ENCODE measurements at regions not wholly inside any gene's neighbourhood (a gene's known extent, or its start where the extent isn't known, plus 50 kb on each side); places are given as distances from the start of the nearest gene placed in this dataset.

GRCh38 chr17:68660302-68660701 lies 59.1 kb upstream of the FAM20A start:
- no peaks in the 10 kb centered on the region for H3K9me3 ChIP-seq (ENCODE audit: control insufficient read depth, insufficient read depth, low read depth, low read length)
- ChIA-PET CTCF (no interaction called here), POLR2A (no interaction called here)
- H3K27ac ChIP-seq (ENCODE audit: low read length), result no peak overlapping the region
- H3K4me3 ChIP-seq (ENCODE audit: low read depth in 2 of 2, low read length in 2 of 2), result no peak overlapping the region
- intact Hi-C loops (cut with micrococcal nuclease; ENCODE audit: unreplicated experiment), result no loop called here
- H3K27me3 ChIP-seq (ENCODE audit: control insufficient read depth, insufficient read depth, low read length), result no peaks in the 10 kb centered on the region
- no TSS peak for BruUV-seq (replicated peaks)
- H3K4me1 ChIP-seq (ENCODE audit: control insufficient read depth, insufficient read depth, low read length), result no peaks in the 10 kb centered on the region
- ATAC-seq (no peak), DNase-seq (ENCODE audit: low read depth, low spot score) (no peak)
- no peak for TF ChIP-seq CTCF (IDR thresholded peaks at IDR 0.05)
- no peak for TF ChIP-seq TCF7L2 (IDR thresholded peaks at IDR 0.05; ENCODE audit: low read depth, low read length)
- no peak for TF ChIP-seq POLR2AphosphoS5 (IDR thresholded peaks at IDR 0.05; ENCODE audit: low read depth, low read length)
- no peak for TF ChIP-seq REST (IDR thresholded peaks at IDR 0.05; ENCODE audit: insufficient read depth in 1 of 2, low read depth in 2 of 2, low read length in 1 of 2)
- TF ChIP-seq SIN3A (IDR thresholded peaks at IDR 0.05; ENCODE audit: borderline replicate concordance, insufficient read depth, low read depth, low read length), result no peak
- no peaks in the 10 kb centered on the region for H3K36me3 ChIP-seq (ENCODE audit: control insufficient read depth, insufficient read depth, low read length)
- in situ Hi-C loops (cut with HindIII; ENCODE audit: low pct_unique_long_range_greater_than_20kb, low sequenced_read_pairs), result no loop called here

DNA sequence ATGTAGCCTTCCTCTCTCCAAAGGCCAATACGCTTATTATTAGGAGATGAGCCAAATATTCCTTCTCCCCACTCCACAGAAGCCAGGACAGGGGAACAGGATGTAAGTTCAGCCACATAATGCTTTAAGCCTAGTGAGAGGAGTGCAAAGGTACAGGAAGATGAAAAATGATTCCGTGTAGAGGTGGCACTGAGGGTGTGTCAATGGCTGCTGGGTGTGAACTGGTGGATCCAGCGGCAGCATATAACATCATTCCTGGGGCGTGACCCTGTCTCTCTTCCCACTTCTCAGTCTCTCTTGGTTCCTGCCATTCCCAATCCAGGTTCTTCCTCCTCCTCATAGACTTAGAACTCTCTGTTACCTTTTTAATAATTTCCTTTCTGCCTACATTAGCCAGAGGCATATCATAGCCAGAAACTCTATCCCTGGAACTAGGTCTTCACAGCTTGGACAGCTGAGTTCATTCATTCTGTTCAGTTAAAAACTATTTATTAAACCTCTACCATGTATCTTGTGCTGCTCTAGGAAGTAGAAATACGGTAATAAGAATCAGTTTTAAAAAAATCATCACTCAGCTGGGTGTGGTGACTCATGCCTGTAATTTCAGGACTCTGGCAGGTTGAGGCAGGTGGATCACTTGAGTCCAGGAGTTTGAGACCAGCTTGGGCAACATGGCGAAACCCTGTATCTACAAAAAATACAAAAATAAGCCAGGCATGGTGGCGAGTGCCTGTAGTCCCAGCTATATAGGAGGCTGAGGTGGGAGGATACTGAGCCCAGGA lies 58.0 kb upstream of the FAM20A start:
- TF ChIP-seq POLR2AphosphoS5 (IDR thresholded peaks at IDR 0.05; ENCODE audit: low read depth, low read length) (no peak), SIN3A (IDR thresholded peaks at IDR 0.05; ENCODE audit: borderline replicate concordance, insufficient read depth, low read depth, low read length) (no peak), CTCF (IDR thresholded peaks at IDR 0.05) (no peak), TCF7L2 (IDR thresholded peaks at IDR 0.05; ENCODE audit: low read depth, low read length) (no peak), REST (IDR thresholded peaks at IDR 0.05; ENCODE audit: insufficient read depth in 1 of 2, low read depth in 2 of 2, low read length in 1 of 2) (no peak)
- H3K36me3 ChIP-seq (ENCODE audit: control insufficient read depth, insufficient read depth, low read length), result no peaks in the 10 kb centered on the region
- no TSS peak for BruUV-seq (replicated peaks)
- no peaks in the 10 kb centered on the region for H3K4me1 ChIP-seq (ENCODE audit: control insufficient read depth, insufficient read depth, low read length)
- in situ Hi-C loops (cut with HindIII; ENCODE audit: low pct_unique_long_range_greater_than_20kb, low sequenced_read_pairs) (no loop called here), intact Hi-C loops (cut with micrococcal nuclease; ENCODE audit: unreplicated experiment) (no loop called here)
- no peak overlapping the region for H3K27ac ChIP-seq (ENCODE audit: low read length)
- no peaks in the 10 kb centered on the region for H3K9me3 ChIP-seq (ENCODE audit: control insufficient read depth, insufficient read depth, low read depth, low read length)
- DNase-seq (ENCODE audit: low read depth, low spot score) (no peak), ATAC-seq (no peak)
- H3K4me3 ChIP-seq (ENCODE audit: low read depth in 2 of 2, low read length in 2 of 2), result no peak overlapping the region
- ChIA-PET POLR2A (interaction anchor here (0.7 kb wide), 1 partner anchor 11 kb away, joined by 5 read pairs; no protein-coding TSS in a partner anchor), CTCF (no interaction called here)
- no peaks in the 10 kb centered on the region for H3K27me3 ChIP-seq (ENCODE audit: control insufficient read depth, insufficient read depth, low read length)
